HG02840 (cell line): ENCODE measurements at regions not wholly inside any gene's neighbourhood (a gene's known extent, or its start where the extent isn't known, plus 50 kb on each side); places are given as distances from the start of the nearest gene placed in this dataset.

Experiments used
- ATAC-seq: cut with Tn5 transposase; IDR thresholded peaks from one replicate; pipeline ENCODE4 v1.9.1; 2021; ENCODE audit warnings: mild to moderate bottlenecking, moderate library complexity, moderate number of reproducible peaks; ENCODE audit not compliant: unreplicated experiment, low FRiP score

DNA sequence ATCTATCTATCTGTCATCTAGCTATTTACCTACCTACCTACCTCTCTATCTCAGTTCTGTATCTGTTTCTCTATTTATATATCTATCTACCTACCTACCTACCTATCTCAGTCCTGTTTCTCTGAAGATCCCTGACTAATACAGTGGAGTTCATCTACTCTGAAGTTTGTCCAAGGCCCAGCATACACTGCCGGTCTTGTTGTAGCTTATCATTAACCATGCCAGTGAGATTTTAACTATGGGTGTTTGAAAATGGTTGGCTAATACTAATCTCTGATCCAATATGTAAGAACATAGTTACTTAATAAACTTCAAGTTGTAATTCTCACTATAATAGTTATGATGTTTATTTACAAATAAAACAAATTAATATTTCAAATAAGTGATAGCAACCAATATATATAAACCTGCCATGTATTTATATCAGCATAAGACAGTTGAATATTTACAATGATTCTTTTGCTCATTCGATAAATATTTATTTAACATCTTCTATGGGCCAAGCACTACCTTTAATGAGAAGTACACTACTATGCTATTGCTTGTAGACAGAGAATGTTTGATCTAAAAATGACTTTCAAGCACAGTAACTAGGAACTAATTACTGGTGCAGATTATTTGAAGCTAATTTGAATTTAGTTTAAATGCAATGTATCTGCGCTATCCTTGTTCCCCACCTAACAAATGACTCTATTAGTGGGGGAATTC, 242.1 kb downstream of the KLF5 start:
- no peak for ATAC-seq

DNA sequence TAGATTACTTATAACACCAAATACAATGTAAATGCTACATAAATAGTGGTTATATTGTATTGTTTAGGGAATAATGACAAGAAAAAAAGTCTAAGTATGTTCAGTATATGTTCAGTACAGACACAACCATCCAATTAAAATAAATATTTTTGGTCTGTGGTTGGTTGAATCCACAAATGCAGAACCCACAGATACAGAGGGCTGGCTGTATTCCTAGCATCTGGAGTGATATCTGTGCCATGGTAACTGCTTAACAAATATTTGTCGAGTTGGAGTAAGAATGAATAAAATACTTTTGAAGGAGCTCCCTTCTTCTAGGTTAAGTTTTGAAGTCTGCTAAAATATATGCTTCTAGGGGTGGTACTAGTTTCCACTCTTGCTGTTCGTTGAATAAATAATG, 241.0 kb downstream of the KLF5 start:
- no peak for ATAC-seq

DNA sequence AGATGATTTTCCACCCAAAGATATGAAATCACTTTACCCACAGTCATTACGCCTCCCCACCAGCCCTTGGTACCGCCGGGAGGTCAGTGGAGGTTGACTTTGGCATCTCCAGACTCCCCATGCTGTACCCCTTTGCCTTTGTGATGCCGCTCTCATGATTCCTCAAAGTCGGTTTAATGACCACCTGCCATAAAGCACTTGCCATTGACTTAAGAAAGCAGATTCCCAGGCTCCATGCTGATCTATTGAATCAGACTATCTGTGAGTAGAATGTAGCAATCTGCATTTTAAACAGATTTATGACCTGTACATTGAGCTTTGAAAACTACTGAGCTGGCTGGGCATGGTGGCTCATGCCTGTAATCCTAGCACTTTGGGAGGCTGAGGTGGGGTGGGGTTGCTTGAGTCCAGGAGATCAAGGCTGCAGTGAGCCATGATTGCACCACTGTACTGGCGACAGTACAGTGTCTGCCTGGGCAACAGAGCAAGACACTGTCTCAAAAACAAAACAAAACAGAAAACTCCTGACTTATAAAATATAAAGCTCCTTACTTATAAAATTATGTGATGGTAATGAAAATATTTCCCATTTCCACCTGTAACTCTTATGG, 235.2 kb downstream of the KLF5 start:
- ATAC-seq = no peak

DNA sequence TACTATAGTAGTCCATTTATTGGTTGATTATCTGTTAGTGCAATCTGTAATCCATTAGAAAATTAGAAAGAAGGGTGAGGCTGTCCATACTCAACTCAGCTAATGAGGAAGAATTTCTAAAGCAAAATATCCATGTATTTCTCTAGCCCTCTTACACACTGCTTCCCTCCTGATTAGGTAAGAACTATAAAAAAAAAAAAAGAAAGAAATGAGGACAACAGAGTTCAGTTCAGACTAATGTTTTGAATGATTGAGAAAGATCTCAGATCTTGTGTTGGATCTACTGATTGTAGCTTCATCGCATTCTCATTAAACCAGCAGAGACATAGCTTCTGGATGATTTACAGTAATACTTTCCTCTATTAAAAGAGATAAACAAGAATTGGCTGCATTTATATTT, 233.3 kb downstream of the KLF5 start:
- ATAC-seq = no peak

DNA sequence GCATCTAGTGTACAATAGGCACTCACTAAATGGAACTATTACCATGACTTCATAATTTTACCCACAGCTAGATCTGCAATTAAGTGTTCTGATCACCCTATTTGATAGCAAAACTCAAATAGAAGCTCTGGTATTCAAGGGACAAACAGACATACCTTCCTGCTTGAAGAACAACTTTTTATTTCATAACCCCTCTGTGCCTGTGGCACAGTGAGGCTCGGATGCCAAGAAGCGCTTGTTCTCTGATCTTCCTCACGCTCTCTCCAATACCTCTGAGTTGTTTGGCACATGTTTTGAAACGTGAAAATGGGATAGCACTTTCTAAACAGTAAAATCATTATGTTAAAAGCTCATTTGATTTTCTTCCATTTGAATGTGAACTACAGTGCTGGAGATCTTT, 232.0 kb downstream of the KLF5 start:
- ATAC-seq = no peak

DNA sequence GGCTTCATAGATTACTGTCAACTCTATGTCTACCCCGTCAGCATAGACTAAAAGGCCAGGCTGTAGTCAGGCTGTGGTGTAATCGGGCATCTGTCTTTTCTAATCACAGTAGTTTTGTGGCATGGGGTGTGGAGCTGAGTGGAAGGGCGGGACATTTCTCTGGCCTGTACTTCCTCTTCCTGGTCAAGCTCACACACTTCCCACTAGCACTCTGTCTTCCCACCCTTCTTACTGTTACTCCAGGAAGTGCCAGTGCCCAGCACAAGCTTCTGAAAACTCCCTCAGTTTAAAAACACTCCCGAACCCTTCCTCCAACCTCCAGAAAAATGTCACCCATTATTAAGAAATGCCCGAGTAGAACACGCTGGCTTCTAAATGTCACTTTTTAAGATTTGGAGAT, 229.8 kb downstream of the KLF5 start:
- ATAC-seq = no peak

DNA sequence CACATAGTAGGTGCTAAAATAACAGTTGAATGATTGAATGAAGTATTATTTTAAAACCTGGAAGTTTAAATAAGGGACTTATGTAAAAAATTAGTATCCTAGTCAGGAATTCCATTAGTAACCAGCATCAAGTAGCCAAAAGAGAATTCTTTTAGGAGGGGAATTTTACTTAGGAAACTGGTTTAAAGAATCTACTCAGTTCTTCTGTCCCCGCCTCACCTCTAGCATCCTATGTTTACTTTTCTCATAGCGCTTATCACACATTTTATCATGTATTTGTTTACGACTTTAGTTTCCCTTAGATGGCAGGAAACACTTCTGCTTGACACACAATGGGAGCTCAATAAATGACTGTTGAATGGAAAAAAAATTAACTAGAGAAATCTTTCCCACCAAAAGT, 229.0 kb downstream of the KLF5 start:
- ATAC-seq = no peak

DNA sequence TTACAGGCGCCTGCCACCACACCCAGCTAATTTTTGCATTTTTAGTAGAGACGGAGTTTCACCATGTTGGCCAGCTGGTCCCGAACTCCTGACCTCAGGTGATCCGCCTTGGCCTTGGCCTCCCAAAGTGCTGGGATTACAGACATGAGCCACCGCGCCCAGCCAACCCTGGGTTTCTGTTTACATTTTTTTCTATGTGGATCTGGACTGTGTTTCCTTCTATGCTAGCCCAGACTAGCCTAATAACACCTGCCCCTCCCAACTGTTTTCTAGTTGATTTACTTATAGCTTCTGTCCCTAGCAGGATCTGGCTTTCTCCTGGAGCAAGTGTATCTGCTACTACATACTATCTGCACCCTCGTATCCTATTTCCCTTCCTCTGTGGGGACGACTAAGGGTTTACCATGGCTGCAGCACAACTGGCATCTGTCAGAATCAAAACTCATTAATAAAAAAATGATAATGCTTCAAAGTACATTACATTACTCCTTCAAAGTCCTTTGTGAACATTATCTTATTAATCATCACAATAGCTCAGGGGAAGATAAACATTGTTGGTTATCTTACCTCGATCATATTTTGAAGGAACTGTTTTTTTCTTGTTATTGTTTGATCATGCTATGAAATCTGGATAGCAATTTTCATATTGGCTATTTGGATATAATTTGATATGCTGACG, 228.3 kb downstream of the KLF5 start:
- no peak for ATAC-seq

DNA sequence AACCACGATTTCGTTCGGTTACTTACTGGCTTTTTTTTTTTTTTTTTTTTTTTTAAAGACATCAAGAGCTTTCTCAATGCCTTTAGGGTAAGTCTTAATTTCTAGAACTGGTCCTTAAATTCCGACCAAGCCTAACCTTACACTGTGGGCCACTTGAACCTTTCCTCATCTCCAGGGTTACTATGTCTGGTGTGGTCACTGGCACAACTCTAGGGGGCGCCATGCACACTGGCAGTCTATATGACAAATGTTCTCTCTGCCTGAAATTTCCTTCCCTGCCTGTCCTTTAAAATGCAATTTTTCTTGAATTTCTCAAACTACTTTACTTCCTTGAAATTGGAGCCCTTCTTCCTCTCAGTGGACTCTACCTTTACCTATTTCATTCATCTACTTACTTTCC, 227.4 kb downstream of the KLF5 start:
- ATAC-seq = no peak

DNA sequence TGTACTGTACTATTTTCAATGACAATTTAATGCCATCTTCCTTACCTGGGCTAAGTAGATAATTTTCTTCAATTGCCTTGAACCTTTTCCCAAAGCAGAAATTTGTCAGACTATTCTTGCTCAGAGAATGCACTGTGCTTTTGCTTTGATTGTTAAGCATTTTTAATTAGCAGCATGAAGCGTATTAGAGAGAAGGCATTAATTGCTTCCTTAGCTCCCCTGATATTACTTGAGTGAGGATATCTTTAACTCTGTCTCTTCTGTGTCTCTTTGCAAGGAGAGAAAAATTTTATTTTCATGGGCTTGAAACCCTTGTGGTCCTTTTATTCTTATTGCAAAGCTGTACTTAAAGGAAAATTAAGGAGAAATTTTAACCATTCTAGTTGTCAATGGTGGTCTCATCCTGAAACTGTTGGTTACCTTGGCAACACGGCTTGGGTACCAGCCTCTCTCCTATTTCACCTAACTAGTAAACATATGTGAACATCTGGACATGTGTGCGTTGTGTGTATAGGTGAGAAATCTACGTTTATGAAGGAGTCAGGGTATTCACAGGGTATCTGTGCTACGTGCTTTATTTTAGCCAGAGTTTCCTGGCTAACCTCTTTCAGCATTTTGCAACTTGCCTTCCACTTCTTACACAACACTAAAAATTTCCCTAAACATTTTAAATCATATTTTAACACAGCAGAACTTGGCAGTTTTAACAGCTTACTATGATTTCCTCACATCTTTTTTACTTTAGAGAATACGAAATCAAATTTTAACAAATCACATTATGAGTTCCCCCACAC, 225.5 kb downstream of the KLF5 start:
- ATAC-seq = no peak

DNA sequence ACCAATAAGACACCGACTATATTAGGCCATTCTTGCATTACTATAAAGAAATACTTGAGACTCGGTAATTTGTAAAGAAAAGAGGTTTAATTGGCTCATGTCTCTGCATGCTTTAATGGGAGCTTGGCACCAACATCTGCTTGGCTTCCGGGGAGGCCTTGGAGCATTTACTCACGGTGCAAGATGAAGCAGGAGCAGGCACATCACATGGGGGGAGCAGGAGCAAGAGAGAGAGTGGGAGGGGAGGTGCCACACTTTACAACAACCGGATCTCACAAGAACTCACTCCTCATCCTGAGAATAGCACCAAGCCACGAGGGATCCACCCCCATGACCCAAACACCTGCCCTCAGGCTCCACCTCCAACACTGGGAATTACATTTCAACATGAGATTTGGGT, 224.8 kb downstream of the KLF5 start:
- no peak for ATAC-seq

DNA sequence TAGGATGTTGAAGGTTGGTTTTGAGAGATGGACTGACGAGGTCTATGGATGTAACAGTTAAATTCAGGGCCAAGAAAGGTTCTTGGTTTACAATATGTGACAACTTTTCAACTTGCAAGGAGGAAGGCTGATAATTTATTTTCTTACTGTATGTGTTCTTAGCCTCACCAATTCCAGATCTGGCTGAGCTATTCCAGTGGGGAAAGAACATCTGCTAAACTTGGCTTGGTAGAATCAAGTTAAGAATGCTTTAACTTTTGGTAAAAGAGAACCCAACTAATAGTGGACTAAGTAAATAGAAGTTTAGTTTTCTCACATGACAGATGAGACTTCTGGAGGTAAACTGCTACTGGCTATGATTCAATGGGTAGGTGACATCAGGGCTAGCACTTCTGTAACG, 222.9 kb downstream of the KLF5 start:
- ATAC-seq = no peak

DNA sequence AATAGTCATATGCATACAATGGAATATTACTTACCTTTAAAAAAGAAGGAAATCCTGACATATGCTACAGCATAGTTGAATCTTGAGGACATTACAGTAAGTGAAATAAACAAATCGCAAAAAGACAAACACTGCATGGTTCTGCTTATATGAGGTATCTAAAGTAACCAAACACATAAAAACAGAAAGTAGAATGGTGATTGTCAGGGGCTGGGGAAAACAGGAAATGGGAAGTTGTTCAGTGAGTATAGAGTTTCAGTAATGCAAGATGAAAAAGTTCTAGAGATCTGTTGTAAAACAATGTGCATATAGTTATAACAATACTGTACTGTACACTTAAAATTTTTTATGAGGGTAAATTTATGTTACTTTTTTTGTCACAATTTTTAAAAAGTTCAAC, 219.4 kb downstream of the KLF5 start:
- ATAC-seq = no peak

DNA sequence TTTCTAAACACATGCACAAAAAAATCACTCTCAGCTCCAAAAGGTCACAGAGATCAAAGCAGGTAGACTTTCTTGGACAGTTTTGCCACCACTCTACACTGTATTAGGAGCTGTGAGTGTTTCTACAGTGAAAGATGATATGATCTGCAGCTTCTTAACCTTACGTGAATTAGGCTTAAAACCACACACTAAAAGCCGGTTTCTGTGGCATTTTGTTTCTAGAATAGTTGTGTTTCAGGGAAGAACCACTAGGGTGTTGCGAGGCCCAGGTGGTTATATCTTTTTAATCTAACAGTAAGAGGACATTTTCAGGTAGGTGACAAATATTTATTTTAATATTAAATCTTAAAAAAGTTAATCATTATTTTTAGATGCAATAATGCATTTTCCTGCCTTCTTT, 216.4 kb downstream of the KLF5 start:
- ATAC-seq = no peak

DNA sequence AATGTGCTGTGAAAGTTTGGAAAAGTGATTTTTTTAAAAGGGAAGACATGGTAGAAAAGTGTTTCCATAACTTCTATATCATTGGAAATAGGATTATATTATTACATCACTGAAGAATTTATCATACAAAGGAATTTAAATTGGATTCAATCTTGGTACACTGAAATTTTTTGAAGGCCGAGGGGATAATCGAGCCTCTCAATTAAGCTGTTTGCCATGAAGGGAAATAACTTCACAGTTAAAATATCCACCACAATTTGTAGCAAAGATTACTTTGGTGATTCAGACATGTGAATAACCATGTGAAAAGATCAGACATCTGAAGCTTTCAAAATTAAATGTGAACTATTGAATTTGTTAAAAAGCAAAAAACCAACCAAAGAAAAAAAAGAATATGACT, 215.3 kb downstream of the KLF5 start:
- ATAC-seq = no peak

DNA sequence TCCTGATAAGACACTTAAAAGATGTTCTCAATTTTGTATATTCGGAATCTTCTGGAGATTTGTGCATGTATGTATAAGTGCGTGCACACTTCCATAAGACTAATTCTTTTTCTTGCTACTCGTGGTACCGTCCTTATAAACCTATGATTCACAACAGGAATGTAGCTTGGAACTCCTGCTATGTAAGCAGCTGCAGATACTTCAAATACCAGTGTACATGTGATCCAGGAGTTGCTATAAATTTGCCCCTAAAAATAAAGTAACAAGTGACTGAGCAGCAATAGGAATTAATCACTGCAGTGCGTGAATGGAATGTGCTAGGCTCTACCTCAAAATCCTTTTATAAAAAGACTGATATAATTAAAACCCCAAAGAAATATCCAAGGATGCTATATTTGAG, 214.9 kb downstream of the KLF5 start:
- no peak for ATAC-seq

DNA sequence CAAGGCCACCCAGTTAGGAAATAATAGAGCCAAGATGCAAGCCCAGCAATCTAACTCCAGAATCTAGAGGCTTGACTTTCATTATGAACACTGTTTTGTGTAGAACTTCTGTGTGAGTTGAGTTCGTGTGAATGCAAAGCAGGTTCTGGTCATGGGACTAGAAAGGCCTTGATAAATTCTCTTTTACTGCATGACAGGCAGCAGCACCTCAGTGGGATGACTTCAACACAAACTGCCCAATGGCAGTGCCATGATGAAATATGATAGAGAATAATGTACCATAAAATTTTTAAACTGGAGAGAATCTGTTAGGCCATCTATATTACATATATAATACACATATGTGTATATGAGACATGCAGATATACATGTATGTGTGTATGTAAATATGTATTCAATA, 214.5 kb downstream of the KLF5 start:
- no peak for ATAC-seq

DNA sequence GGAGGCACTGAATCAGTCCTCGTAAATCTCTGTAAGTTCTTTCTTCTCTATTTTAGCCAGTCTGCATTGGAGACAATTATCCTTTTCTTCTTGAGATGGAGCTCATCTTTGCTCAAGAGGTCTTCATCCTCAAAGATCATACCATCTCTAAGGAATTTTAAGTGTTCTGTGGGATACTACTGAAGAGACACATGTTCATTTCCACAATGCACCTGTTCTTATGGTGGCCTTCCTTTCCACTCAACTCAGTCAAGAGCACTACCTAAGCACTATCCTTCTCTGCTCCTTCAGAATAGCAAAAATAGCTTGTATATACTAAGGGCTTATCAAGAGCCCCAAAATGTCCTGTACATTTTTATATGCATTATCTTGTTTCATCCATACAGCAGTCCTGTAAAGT, 214.0 kb downstream of the KLF5 start:
- ATAC-seq = no peak

DNA sequence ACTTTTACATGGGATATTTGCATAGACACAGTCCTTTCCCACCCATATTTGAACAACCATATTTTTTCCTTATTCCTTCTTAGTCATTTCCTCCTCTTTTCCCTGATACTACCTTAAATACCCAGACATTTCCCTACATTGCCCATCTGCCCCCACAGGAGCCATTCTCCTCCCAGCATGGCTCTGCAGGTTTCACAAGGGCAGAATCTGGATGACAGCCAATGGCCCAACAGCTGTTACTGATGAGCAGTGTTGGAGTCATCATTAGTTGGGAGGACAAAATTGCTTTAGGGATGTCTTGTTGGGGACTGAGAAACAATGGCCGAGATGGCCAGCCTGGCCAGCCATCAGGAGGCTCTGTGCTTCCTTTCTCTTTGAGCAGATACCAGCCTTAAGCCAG, 209.5 kb downstream of the KLF5 start:
- no peak for ATAC-seq

DNA sequence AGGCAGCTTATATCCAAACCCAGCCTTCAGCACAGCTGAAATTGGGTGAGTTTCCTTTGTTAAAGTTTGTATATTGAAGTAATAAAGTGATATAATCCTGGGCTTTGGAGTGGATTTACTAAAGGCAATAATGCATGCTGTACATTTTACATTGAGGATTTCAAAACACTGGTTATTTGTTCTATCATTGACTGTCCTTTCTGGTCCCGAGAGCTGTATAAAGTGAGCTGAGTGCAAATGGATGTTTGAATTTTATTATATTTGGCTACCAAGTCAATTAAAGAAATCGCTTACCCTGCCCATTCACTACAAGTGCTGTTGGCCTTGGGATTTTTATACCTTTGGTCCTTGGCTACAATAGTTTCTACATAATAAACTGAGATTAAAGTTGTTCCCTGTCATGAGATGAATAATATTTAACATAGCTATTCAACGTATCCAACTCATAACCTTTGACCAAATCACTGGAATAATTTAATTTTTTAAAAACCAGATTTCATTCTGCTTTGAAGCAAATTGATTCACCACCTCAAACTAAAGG, 207.9 kb downstream of the KLF5 start:
- ATAC-seq = no peak
